Upper lobe of left lung (tissue), 4 donors: ENCODE measurements at regions not wholly inside any gene's neighbourhood (a gene's known extent, or its start where the extent isn't known, plus 50 kb on each side); places are given as distances from the start of the nearest gene placed in this dataset.

Source experiments
- POLR2A ChIP-seq, 4 donors: fragments of 450-650 bp; IDR thresholded peaks; one replicate each; pipeline ENCODE4 v1.5.1; 2016 to 2017; ENCODE audit warnings: antibody characterized with exemption in 4 of 4, mild to moderate bottlenecking in 2 of 4
- POLR2AphosphoS5 ChIP-seq, 2 donors: sonication (generic); formaldehyde crosslinking; IDR thresholded peaks; one replicate each; pipeline ENCODE4 v1.5.1; 2017; ENCODE audit warnings: antibody characterized with exemption in 2 of 2
- TF ChIP-seq, protein P1 (sequence below), 6 experiments: fragments of 450-650 bp in 4 of 6; fragments of 200-600 bp in 2 of 6; sonication (generic) in 2 of 6; IDR thresholded peaks; one replicate each; pipeline ENCODE4 v1.5.1; 2016 to 2019; ENCODE audit warnings: antibody characterized with exemption in 6 of 6

DNA sequence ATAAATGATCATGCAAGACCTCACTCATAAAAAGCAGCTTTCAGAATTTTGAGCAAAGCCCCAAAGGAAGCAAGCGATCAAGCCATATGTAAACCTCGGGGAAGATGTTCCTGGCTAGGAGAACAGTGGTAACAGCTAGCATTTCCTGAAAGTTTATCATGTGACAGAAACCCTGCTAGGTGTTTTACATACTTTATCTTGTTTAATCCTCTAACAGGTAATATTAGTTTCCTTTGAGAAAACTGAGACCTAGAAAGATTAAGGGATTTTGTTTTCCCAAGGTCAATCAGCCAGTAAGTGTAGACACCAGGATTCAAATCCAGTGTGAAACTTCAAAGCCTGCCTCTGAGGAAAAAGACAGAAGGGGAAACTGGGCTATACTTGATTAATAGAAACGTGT lies 362.4 kb upstream of the MAF start:
- TF ChIP-seq, protein P1, sequence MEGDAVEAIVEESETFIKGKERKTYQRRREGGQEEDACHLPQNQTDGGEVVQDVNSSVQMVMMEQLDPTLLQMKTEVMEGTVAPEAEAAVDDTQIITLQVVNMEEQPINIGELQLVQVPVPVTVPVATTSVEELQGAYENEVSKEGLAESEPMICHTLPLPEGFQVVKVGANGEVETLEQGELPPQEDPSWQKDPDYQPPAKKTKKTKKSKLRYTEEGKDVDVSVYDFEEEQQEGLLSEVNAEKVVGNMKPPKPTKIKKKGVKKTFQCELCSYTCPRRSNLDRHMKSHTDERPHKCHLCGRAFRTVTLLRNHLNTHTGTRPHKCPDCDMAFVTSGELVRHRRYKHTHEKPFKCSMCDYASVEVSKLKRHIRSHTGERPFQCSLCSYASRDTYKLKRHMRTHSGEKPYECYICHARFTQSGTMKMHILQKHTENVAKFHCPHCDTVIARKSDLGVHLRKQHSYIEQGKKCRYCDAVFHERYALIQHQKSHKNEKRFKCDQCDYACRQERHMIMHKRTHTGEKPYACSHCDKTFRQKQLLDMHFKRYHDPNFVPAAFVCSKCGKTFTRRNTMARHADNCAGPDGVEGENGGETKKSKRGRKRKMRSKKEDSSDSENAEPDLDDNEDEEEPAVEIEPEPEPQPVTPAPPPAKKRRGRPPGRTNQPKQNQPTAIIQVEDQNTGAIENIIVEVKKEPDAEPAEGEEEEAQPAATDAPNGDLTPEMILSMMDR (IDR thresholded peaks at IDR 0.05) = no peak
- TF ChIP-seq POLR2A (IDR thresholded peaks at IDR 0.05) (no peak), POLR2AphosphoS5 (IDR thresholded peaks at IDR 0.05) (no peak)
